Type B pancreatic cell (in vitro differentiated cells): ENCODE measurements at regions not wholly inside any gene's neighbourhood (a gene's known extent, or its start where the extent isn't known, plus 50 kb on each side); places are given as distances from the start of the nearest gene placed in this dataset.

Experiments
- DNase-seq: peaks from one replicate; pipeline ENCODE4 v3.0.0; 2021; ENCODE audit warnings: mixed read lengths; ENCODE audit not compliant: unreplicated experiment; ENCODE audit errors: extremely low spot score
- H3K27ac Mint-ChIP-seq: 2 replicates; pipeline ENCODE4 v1.8.0; 2021; ENCODE audit warnings: mild to moderate bottlenecking, mixed read lengths
- H3K27me3 Mint-ChIP-seq: 2 replicates; pipeline ENCODE4 v1.8.0; 2021; ENCODE audit warnings: mixed read lengths
- H3K36me3 Mint-ChIP-seq: 2 replicates; pipeline ENCODE4 v1.8.0; 2021; ENCODE audit warnings: mixed read lengths
- H3K4me1 Mint-ChIP-seq: one replicate; pipeline ENCODE4 v1.8.0; 2021; ENCODE audit warnings: mixed read lengths; ENCODE audit not compliant: unreplicated experiment
- H3K4me3 Mint-ChIP-seq: 2 replicates; pipeline ENCODE4 v1.8.0; 2021; ENCODE audit warnings: mild to moderate bottlenecking, mixed read lengths
- H3K9me3 Mint-ChIP-seq: 2 replicates; pipeline ENCODE4 v1.8.0; 2021; ENCODE audit warnings: mixed read lengths
- CTCF ChIP-seq: fragments of 200-600 bp; sonication (generic); conservative IDR thresholded peaks from 2 replicates; pipeline ENCODE4 v1.5.0; 2021; ENCODE audit warnings: antibody characterized with exemption, mild to moderate bottlenecking

GRCh38 chr2:104745846-104746245, 108.1 kb upstream of the POU3F3 start:
- no peaks in the 10 kb centered on the region for H3K36me3 Mint-ChIP-seq
- H3K27ac Mint-ChIP-seq, result no peak overlapping the region
- no peaks in the 10 kb centered on the region for H3K4me1 Mint-ChIP-seq
- DNase-seq, result peak; percentile 58
- H3K27me3 Mint-ChIP-seq, result peaks cover 67% of the 10 kb centered on the region
- no peaks in the 10 kb centered on the region for H3K9me3 Mint-ChIP-seq
- H3K4me3 Mint-ChIP-seq, result no peak overlapping the region
- TF ChIP-seq CTCF, result no peak

GRCh38 chr2:104746299-104746698, 107.6 kb upstream of the POU3F3 start:
- Mint-ChIP-seq H3K4me1 (no peaks in the 10 kb centered on the region), H3K4me3 (no peak overlapping the region), H3K9me3 (no peaks in the 10 kb centered on the region), H3K36me3 (no peaks in the 10 kb centered on the region), H3K27me3 (peaks cover 62% of the 10 kb centered on the region), H3K27ac (no peak overlapping the region)
- DNase-seq, result peak; percentile 57
- no peak for TF ChIP-seq CTCF

- Mint-ChIP-seq H3K4me3 (no peak overlapping the region), H3K27me3 (peaks cover 61% of the 10 kb centered on the region), H3K9me3 (no peaks in the 10 kb centered on the region), H3K27ac (no peak overlapping the region), H3K36me3 (no peaks in the 10 kb centered on the region), H3K4me1 (no peaks in the 10 kb centered on the region)
- peak; percentile 62 for DNase-seq
- no peak for TF ChIP-seq CTCF
These were observed 107.1 kb upstream of the POU3F3 start for GRCh38 chr2:104746858-104747257.

GRCh38 chr2:104749856-104750460, 104.0 kb upstream of the POU3F3 start:
- Mint-ChIP-seq H3K9me3 (no peaks in the 10 kb centered on the region), H3K27me3 (peaks cover 41% of the 10 kb centered on the region), H3K4me1 (no peaks in the 10 kb centered on the region)

GRCh38 chr2:104752504-104752903, 101.4 kb upstream of the POU3F3 start:
- Mint-ChIP-seq H3K4me1 (no peaks in the 10 kb centered on the region), H3K27ac (no peak overlapping the region), H3K27me3 (peaks cover 33% of the 10 kb centered on the region), H3K36me3 (no peaks in the 10 kb centered on the region), H3K9me3 (no peaks in the 10 kb centered on the region), H3K4me3 (no peak overlapping the region)
- no peak for DNase-seq
- no peak for TF ChIP-seq CTCF

More at GRCh38 chr2:104749856-104750460, 104.0 kb upstream of the POU3F3 start:
- no peak for DNase-seq
- no peaks in the 10 kb centered on the region for H3K36me3 Mint-ChIP-seq
- H3K27ac Mint-ChIP-seq, result no peak overlapping the region
- TF ChIP-seq CTCF, result no peak
- H3K4me3 Mint-ChIP-seq, result no peak overlapping the region
